GM19023 (cell line): ENCODE measurements at regions not wholly inside any gene's neighbourhood (a gene's known extent, or its start where the extent isn't known, plus 50 kb on each side); places are given as distances from the start of the nearest gene placed in this dataset.

Experiments used
- ATAC-seq: cut with Tn5 transposase; IDR thresholded peaks from one replicate; pipeline ENCODE4 v1.9.1; 2021; ENCODE audit warnings: mild to moderate bottlenecking, moderate library complexity; ENCODE audit not compliant: unreplicated experiment

DNA sequence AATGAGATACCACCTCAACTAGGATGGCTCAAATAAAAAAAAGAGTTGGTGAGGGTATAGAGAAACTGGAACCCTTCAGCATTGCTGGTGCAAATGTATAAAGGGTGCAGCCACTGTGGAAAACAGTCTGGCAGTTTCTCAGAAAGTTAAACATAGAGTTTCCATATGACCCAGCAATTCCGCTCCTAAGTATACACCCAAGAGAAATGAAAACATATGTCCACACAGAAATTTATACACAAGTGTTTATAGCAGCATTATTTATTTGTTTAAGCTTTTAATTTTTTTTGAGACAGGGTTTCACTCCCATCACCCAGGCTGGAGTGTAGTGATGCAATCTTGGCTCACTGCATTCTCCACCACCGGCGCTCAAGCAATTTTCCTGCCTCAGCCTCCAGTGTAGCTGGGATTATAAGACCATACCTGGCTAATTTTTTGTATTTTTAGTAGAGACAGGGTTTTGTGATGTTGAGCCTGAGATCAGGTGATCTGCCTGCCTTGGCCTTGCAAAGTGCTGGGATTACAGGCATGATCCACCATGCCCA, 118.2 kb upstream of the KIF5B start:
- ATAC-seq: no peak

DNA sequence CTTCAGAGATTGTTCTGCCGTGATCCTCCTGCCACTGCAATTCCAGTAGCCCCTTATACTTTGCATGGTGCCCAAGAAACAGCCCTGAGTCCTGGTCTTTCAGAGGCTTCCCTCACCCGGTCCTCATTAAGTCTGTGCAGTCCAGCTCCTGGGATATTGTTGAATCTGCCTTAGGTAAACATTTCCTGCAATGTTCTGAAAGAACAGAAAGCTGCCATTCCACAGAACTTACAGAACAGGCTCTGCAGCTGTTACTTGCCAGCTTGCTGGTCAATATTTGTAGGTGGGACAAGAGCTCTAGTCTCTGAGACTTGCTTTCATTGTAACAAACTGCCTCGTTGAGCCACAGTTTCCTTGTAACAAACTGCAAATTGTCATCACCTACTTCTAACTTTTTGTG, 115.0 kb upstream of the KIF5B start:
- ATAC-seq: no peak

DNA sequence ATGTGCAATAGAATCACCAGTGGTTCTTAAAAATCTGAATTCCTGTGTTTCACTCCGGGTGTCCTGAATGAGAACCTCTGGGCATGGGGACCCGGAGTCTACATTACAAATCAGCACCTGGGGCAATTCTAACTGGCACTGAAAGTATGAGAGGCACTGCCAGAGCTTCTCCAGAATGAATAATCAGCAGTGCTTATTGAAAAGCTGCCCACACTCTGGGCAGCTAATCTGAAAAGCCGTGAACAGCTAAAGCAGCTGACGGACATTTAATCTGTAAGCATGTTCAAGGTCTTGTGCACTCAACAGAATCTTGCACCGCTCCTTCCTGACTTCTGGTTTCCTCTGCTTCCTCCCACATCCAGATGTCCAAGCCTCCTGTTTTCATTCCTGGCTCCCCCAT, 113.3 kb upstream of the KIF5B start:
- no peak for ATAC-seq

DNA sequence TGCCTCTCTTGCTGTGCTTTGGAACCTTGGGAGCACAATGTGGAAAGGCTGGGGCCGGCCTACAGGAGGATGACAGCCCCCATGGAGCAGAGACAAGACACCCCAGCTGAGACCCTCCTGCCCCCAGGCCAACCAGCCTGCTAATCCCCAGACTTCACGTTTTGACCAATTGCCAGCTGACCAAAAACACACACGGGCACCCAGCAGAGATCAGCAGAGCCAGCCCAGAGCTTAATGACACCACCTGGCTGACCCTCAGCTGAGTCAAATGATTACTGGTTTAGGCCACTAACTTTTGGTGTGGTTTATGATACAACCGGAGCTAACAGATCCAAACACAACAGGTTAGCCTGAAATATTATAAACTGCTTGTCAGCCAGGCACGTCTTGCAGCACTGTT, 111.2 kb upstream of the KIF5B start:
- no peak for ATAC-seq

DNA sequence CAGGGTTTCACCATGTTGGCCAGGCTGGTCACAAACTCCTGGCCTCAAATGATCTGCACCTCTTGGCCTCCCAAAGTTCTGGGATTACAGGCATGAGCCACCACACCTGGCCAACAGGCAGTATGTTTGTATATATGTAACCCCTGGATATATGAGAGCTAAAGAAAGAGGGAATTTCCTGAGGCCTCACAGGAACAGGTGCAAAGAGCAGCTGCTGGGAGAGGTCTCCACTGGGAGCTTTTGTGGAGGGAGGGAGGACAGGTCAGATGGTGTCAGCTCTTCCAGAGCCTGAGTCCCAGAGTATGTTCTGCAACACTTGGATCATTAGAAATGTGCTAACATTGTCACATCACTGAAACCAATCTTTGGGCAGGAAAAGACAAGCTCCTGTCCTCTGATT, 110.1 kb upstream of the KIF5B start:
- ATAC-seq: no peak

DNA sequence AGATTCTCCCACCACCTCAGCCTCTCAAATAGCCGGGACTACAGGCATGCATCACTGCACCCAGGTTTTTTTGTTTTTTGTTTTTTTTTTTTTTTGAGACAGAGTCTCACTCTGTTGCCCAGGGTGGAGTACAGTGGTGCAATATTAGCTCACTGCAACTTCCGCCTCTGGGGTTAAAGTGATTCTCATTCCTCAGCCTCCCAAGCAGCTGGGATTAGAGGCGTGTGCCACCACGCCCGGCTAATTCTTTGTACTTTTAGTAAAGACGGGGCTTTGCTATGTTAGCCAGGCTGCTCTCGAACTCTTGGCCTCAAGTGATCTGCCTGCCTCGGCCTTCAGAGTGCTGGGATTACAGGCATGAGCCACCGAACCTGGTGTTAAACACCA, 107.5 kb upstream of the KIF5B start:
- no peak for ATAC-seq

DNA sequence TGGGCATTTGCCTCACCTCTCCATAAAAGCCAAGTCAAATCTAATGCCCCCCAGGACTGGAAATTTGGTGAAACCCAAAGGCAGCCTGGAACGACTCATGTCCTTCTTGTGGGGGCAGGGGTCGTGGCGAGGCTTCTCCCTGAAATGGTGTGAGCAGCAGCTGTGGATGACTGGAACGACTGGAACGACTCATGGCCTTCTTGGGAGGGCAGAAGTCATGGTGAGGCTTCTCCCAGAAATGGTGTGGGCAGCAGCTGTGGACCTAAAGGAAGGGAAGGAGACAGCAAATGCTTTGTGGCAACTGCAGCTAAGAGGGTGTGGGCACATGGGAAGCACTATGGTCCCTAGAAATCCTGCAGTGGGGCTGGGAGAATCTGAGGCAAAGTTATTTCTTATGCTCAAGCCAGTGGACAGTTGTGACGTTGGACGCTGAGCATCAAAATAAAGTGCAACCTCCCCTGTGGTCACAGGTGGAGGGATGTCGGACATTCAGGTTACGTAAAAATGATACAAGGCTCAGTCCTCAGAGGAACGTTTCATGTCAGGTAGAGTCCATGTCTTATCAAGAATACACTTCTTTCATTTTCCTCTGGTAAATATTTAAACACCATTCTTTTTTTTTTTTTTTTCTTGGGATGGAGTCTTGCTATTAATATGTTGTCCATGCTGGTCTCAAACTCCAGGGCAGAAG, 107.0 kb upstream of the KIF5B start:
- ATAC-seq: no peak

DNA sequence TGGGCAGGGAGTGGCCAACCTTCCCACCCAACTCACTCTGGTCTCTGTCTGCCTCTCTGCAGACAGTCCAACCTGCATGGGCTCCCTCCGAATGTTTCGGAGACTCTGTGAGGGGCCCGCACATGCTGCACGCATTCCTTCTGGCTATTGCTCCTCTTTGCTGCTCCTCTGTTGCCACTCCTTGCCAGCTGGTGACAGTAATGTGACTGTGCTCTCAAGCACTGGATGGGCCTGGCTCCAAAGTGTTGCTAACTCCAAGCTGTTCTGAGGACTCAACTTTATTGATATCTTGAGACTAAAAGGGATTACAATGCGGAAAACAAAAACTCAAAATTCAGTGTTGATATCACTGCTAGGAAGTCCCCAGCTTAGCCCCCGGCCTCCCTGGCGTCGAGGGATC, 105.4 kb upstream of the KIF5B start:
- ATAC-seq: no peak

DNA sequence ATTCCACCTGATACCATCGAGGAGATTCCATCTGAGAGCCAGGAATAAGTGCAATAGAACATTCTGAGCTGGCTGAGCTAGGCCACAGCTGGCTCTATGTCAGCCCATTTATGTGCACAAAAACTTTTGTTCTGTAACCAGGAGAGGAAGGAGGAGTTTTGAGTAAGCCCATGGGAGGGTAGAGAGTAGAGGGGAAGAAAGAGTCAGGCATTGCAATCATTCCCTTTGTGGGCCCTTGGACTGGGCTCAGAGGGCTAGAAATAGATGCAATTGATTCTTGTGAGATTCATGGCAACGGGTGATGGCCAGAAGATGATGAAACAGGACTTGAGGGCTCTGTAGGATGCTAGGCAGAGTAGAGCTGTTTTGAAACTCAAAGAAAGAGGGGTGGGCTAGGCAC, 104.6 kb upstream of the KIF5B start:
- ATAC-seq: no peak

DNA sequence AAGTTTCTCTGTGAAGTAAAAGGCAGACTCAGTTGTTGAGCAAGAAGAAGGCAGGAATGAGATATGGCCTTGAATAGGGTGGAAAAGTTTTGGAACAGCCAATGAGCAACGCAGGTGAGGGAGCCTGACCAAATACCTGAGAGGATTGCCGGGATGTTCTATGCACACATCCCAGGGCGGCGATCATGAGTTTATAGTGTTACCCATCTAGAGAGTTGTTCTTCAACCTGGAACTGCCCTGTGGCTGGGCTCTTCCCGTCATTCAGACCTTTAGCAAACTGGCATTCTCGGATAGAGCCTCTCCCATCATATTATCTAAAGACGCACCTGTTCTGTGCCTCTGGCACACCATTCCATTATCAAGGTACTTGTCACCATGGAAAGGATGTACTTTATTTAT, 103.0 kb upstream of the KIF5B start:
- no peak for ATAC-seq

DNA sequence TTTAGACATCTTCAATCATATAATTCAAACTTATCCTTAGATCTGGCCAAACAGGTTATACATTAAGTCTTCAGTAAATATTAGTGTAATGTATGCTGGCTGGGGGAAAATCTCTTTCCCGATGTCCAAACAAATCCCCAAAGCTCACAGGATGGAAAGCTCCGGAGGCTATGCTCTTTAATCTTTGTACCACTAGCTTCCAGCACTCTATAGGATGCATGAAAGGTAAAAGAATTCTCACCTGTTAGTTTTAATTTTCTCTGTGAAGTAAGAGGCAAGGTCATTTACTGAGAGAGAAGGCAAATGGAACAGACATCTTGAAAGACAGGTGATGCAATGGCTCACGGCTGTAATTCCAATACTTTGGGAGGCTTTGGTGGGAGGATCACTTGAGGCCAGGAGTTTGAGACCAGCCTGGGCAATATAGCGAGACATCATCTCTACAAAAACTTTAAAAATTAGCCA, 99.8 kb upstream of the KIF5B start:
- ATAC-seq: no peak

DNA sequence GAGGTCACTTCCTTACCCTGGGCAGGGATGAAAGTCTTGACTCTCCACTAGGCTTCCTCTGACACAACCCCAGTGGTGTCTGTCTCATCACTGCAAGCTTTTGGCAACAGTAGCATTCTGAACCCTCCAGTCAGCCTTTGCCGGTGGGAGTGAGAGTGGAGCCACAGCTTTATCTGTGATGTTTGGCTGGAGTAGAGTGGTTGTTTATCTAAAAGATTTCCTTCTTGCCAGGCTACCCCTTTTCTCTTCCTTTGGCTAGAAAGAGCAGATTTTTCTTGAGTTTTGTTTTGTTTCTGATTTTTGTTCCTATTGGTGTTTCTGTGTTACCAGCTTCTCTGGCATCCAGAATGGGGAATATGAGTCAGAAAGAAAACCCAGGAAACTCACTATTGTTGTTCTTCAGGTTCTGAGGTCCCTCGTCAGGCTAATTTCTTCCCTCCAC, 98.9 kb upstream of the KIF5B start:
- ATAC-seq: no peak

DNA sequence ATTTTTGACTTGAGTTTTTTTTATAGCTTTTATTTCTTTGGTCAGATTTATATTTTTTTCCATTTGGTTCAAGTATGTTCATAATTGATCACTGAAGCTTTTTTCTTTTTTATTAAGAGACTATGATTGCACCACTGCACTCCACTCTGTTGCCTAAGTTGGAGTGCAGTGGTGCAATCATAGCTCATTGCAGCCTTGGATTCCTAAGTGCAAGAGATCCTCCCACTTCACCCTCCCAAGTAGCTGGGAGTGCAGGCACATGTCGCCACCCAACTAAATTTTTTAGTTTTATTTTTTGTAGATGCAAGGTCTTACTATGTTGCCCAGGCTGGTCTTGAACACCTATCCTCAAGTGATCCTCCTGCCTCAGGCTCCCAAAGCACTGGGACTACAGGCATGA, 97.7 kb upstream of the KIF5B start:
- no peak for ATAC-seq

DNA sequence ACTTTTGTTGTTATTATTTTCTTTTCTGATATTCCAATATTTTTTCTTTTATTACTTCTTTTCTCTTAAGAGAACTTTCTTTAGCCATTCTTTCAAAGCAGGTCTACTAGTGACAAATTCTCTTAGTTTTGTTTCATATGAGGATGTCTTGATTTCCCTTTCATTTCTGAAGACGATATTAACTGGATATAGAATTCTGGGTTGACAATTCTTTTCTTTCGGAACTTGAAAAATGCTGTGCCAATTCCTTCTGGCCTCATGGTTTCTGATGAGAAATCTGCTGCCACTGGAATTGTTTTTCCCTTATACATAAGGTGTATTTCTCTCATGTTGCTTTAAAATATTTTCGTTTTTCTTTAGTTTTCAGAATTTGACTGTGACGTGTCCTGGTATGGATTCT, 97.0 kb upstream of the KIF5B start:
- ATAC-seq: no peak

DNA sequence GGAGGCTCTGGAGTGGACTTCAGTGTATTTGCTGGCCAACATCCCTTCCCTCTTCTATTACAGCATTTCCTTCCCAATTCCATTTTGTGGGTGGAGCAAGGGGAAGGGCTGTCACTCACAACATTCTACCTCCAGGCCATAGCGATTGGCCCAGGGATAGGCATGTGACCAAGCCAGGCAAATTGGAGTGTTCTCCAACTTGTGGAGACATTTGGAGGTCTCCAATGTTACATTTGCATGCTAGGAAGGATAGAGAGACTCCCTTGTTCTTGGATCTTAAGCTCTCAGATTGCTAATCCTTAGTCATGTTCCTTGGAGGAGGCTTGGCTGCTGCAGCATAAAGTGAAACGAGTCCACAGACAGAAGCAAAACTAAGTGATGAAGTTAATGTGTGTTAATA, 95.6 kb upstream of the KIF5B start:
- ATAC-seq: no peak

DNA sequence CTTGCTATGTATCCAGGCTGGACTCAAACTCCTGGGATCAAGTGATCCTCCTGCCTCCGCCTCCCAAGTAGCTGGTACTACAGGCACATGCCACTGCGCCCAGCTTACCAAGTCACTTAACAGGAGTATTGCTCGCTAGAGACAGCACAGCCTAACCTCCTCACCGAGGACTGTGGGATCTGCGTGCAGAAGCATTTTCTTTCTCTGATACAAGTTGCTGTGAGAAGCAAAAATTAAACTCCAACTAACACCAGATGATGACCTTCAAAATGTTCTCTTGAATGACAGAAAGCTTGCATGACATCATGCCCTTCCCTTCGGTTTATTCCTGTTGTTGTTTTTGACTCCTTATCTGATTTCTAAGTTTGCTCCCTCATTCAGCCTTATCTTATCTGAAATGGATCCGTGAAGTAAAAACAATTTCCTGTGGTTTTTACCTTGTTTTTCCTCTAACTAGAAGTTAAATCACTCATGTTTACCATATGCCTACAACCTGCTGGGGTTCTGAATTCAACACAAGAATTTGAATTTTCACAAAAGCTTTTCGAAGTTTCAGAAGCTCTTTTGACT, 94.4 kb upstream of the KIF5B start:
- no peak for ATAC-seq

DNA sequence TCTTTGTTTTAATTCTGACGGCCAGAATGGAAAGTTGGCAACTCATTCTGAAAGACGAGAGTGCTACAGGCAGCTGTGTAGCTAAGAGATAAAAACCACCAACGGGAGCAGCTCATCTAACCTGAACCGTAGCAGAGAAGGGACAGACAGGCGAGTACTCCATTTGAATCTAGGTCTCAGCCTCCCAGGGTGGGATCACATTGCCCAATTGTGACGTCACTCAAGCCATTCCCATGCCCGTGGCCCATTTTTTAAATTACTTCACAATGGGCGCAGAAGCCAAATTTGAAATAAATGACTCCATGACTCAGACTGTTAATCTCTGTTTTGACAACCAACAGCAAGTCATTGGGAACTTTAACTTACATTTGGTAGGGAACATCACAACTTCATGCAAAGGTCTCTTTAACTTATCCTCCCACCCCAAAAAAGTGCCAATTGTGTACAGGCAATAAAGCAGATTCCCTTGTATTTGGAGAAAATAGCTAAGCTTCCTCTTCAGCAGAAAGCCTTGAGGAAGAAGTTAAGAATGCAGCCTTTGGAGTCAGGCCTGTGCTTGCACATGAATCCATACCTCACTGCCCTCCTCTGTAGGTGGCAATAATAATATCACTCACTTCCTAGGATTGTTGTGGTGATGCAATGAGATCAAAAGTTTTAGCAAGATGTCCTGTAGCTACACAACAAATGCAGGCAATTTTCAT, 93.2 kb upstream of the KIF5B start:
- ATAC-seq: peak; percentile 94

DNA sequence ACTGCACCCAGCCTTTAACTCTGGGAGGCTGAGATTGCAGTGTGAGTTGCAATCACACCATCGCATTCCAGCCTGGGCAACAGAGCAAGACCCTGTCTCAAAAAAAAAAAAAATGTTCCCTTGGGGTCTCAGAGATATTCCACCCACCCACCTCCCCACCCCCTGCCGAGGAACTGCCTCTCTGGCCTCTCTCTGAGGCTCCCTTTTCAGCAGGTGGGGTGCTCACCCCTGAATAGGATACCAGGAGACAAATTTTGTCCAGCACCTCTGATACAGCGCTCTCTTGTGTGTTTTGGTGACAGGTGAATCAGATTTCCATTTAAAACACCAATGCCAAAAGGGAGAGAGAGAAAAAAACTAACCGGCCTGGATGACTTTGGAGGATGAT, 92.6 kb upstream of the KIF5B start:
- peak; percentile 22 for ATAC-seq

DNA sequence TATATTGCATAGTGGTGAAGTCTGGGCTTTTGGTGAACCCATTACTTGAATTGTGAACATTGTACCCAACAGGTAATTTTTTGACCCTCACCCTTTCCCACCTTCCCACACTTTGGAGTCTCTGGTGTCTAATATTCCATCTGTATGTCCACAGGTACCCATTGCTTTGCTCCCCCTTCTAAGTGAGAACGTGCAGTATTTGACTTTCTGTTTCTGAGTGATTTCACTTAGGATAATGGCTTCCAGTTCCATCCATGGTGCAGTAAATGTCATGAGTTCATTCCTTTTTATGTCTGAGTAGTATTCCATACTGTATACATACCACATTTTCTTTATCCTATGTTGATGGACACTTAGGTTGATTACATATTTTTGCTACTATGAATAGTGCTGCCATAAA, 91.5 kb upstream of the KIF5B start:
- ATAC-seq: no peak

DNA sequence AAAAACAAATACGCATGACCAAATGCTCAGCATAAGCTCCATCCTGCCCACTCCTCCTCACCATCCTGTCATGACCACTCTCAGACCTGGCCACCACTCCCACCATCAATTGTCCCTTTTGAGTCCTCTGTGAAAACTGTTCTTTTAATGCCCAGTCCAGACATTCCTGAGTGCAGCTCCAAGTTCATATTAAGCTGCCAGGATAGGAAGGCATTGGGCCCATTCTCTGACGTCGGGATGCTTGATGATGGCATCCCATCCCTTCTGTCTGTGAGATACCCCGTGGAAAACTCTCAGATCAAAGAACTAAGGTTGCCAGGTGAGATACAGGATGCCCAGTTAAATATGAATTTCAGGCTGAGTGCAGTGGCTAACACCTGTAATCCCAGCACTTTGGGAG, 89.9 kb upstream of the KIF5B start:
- ATAC-seq: no peak

DNA sequence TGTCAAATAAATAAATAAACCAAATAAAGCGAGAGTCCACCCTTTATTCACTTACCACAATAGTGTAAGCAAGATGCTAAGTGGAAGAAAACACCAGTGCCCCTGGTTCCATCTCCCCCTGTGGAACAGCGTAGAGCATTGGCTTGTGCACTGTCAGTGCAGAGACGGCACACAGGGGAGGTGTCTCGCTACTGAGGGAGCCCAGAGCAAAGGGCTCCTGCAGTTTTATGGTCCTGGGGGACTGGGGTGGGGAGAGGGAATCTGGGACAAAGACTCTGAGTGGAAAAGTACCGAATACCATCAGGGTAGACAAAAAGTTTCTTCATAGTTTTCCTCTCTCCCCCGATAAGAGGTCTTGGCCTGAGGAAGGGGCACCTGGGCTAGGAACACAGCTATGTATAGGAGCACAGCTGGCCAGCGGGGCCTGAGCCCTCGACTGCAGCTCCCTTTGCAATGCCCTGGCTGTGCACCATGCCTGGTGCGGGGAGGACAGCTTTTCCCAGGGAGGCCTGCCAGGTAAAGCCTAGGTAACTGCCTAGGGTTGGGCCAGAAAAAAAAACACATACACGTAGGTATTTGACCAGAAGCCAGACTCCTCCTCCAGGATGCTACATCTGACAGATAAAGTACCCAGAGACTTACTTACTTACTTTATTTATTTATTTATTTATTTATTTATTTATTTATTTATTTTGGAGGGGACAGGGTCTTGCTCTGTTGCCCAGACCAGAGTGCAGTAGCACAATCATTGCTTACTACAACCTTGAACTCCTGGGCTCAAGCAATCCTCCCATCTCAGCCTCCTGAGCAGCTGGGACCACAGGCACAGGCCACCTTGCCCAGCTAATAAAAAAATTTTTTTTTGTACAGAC, 88.8 kb upstream of the KIF5B start:
- no peak for ATAC-seq
